ENCODE measurements at regions not wholly inside any gene's neighbourhood (a gene's known extent, or its start where the extent isn't known, plus 50 kb on each side); places are given as distances from the start of the nearest gene placed in this dataset.

- Histone ChIP-seq H3K9me3 (ENCODE audit: control insufficient read depth, low read length) (no peaks in the 10 kb centered on the region), H3K36me3 (ENCODE audit: control insufficient read depth, insufficient read depth, low read length) (no peaks in the 10 kb centered on the region), H3K27me3 (ENCODE audit: control insufficient read depth, insufficient read depth, low read length) (no peaks in the 10 kb centered on the region), H2AFZ (no peak overlapping the region), H3K79me2 (no peaks in the 10 kb centered on the region), H3K9ac (no peak overlapping the region), H3K4me2 (ENCODE audit: low read length) (no peak overlapping the region), H3K4me3 (ENCODE audit: low read depth, low read length) (no peak overlapping the region), H3K4me1 (no peaks in the 10 kb centered on the region), H3K27ac (no peak overlapping the region)
- no peak for TF ChIP-seq CTCF (IDR thresholded peaks at IDR 0.05)
Measured at GRCh38 chr18:57241869-57242268, 95.0 kb downstream of the BOD1L2 start.

- no peaks in the 10 kb centered on the region for H3K79me2 ChIP-seq
- H3K27ac ChIP-seq = no peak overlapping the region
- no peaks in the 10 kb centered on the region for H3K27me3 ChIP-seq (ENCODE audit: control insufficient read depth, insufficient read depth, low read length)
- no peaks in the 10 kb centered on the region for H3K36me3 ChIP-seq (ENCODE audit: control insufficient read depth, insufficient read depth, low read length)
- H3K9me3 ChIP-seq (ENCODE audit: control insufficient read depth, low read length) = no peaks in the 10 kb centered on the region
- no peak overlapping the region for H3K4me2 ChIP-seq (ENCODE audit: low read length)
- no peak overlapping the region for H2AFZ ChIP-seq
- no peak overlapping the region for H3K9ac ChIP-seq
- H3K4me1 ChIP-seq = no peaks in the 10 kb centered on the region
- no peak for TF ChIP-seq CTCF (IDR thresholded peaks at IDR 0.05)
- H3K4me3 ChIP-seq (ENCODE audit: low read depth, low read length) = no peak overlapping the region
Measured at GRCh38 chr18:57242285-57242684, 95.4 kb downstream of the BOD1L2 start.

GRCh38 chr18:57243624-57244179 lies 96.8 kb downstream of the BOD1L2 start:
- Histone ChIP-seq H3K27me3 (ENCODE audit: control insufficient read depth, insufficient read depth, low read length) (no peaks in the 10 kb centered on the region), H3K4me1 (no peaks in the 10 kb centered on the region), H3K27ac (no peak overlapping the region), H3K4me2 (ENCODE audit: low read length) (no peak overlapping the region), H3K4me3 (ENCODE audit: low read depth, low read length) (no peak overlapping the region), H2AFZ (no peak overlapping the region), H3K79me2 (no peaks in the 10 kb centered on the region), H3K36me3 (ENCODE audit: control insufficient read depth, insufficient read depth, low read length) (no peaks in the 10 kb centered on the region), H3K9me3 (ENCODE audit: control insufficient read depth, low read length) (no peaks in the 10 kb centered on the region), H3K9ac (no peak overlapping the region)
- TF ChIP-seq CTCF (IDR thresholded peaks at IDR 0.05) = no peak

- no peak for TF ChIP-seq CTCF (IDR thresholded peaks at IDR 0.05)
- Histone ChIP-seq H3K4me3 (ENCODE audit: low read depth, low read length) (no peak overlapping the region), H3K9ac (no peak overlapping the region), H3K4me2 (ENCODE audit: low read length) (no peak overlapping the region), H3K27me3 (ENCODE audit: control insufficient read depth, insufficient read depth, low read length) (no peaks in the 10 kb centered on the region), H3K9me3 (ENCODE audit: control insufficient read depth, low read length) (no peaks in the 10 kb centered on the region), H3K79me2 (no peaks in the 10 kb centered on the region), H3K27ac (no peak overlapping the region), H2AFZ (no peak overlapping the region), H3K36me3 (ENCODE audit: control insufficient read depth, insufficient read depth, low read length) (no peaks in the 10 kb centered on the region), H3K4me1 (no peaks in the 10 kb centered on the region)
Measured at GRCh38 chr18:57249179-57249578, 102.3 kb downstream of the BOD1L2 start.

GRCh38 chr18:57249883-57250282 lies 102.5 kb upstream of the ST8SIA3 start:
- Histone ChIP-seq H3K9ac (no peak overlapping the region), H3K4me1 (no peaks in the 10 kb centered on the region), H3K9me3 (ENCODE audit: control insufficient read depth, low read length) (no peaks in the 10 kb centered on the region), H3K4me2 (ENCODE audit: low read length) (no peak overlapping the region), H3K27me3 (ENCODE audit: control insufficient read depth, insufficient read depth, low read length) (no peaks in the 10 kb centered on the region), H3K79me2 (no peaks in the 10 kb centered on the region), H2AFZ (no peak overlapping the region), H3K36me3 (ENCODE audit: control insufficient read depth, insufficient read depth, low read length) (no peaks in the 10 kb centered on the region), H3K27ac (no peak overlapping the region), H3K4me3 (ENCODE audit: low read depth, low read length) (no peak overlapping the region)
- TF ChIP-seq CTCF (IDR thresholded peaks at IDR 0.05) = no peak

All from parathyroid adenoma (tissue), 2 donors.